Hepatocyte (in vitro differentiated cells): ENCODE measurements at regions not wholly inside any gene's neighbourhood (a gene's known extent, or its start where the extent isn't known, plus 50 kb on each side); places are given as distances from the start of the nearest gene placed in this dataset.

Experiments used
- DNase-seq: peaks from one replicate; pipeline ENCODE4 v3.0.0-alpha.2; 2016; ENCODE audit warnings: low spot score
- H2AFZ ChIP-seq: fragments of 200-600 bp; sonication (generic); 2 replicates; pipeline ENCODE4 v1.6.0; 2016; ENCODE audit warnings: antibody characterized with exemption, mild to moderate bottlenecking
- H3K27ac ChIP-seq: fragments of 200-600 bp; sonication (generic); 2 replicates; pipeline ENCODE4 v1.5.1; 2016; ENCODE audit warnings: mild to moderate bottlenecking
- H3K27me3 ChIP-seq: fragments of 200-600 bp; sonication (generic); 2 replicates; pipeline ENCODE4 v1.6.1; 2016
- H3K36me3 ChIP-seq: fragments of 200-600 bp; sonication (generic); replicated peaks from 2 replicates; pipeline ENCODE4 v1.5.1; 2016; ENCODE audit warnings: low read depth; ENCODE audit not compliant: insufficient read depth
- H3K4me1 ChIP-seq: fragments of 200-600 bp; sonication (generic); 2 replicates; pipeline ENCODE4 v1.5.1; 2016; ENCODE audit warnings: mild to moderate bottlenecking, moderate library complexity; ENCODE audit not compliant: insufficient read depth
- H3K4me2 ChIP-seq: fragments of 200-600 bp; sonication (generic); 2 replicates; pipeline ENCODE4 v1.6.0; 2016
- H3K4me3 ChIP-seq: fragments of 200-600 bp; sonication (generic); 2 replicates; pipeline ENCODE4 v1.5.1; 2016; ENCODE audit warnings: mild to moderate bottlenecking
- H3K79me2 ChIP-seq: fragments of 200-600 bp; sonication (generic); 2 replicates; pipeline ENCODE4 v1.6.0; 2017; ENCODE audit warnings: mild to moderate bottlenecking
- H3K9me2 ChIP-seq: fragments of 200-600 bp; sonication (generic); replicated peaks from 2 replicates; pipeline ENCODE4 v1.6.0; 2017; ENCODE audit warnings: mild to moderate bottlenecking; ENCODE audit not compliant: insufficient read depth
- H3K9me3 ChIP-seq: fragments of 200-600 bp; sonication (generic); 2 replicates; pipeline ENCODE4 v1.5.1; 2016; ENCODE audit warnings: low read depth, mild to moderate bottlenecking
- H4K20me1 ChIP-seq: fragments of 200-600 bp; sonication (generic); 2 replicates; pipeline ENCODE4 v1.6.0; 2016; ENCODE audit warnings: mild to moderate bottlenecking; ENCODE audit not compliant: insufficient read depth, poor library complexity, severe bottlenecking
- CTCF ChIP-seq: fragments of 200-600 bp; sonication (generic); IDR thresholded peaks from 2 replicates; pipeline ENCODE4 v1.5.1; 2016; ENCODE audit warnings: antibody characterized with exemption, mild to moderate bottlenecking; ENCODE audit not compliant: poor library complexity
- EZH2 ChIP-seq: fragments of 200-600 bp; sonication (generic); IDR thresholded peaks from 2 replicates; pipeline ENCODE4 v1.6.1; 2016; ENCODE audit warnings: antibody characterized with exemption, mild to moderate bottlenecking, borderline replicate concordance
- EZH2phosphoT487 ChIP-seq: fragments of 200-600 bp; sonication (generic); IDR thresholded peaks from one replicate; pipeline ENCODE4 v1.6.1; 2018; ENCODE audit warnings: antibody characterized with exemption, mild to moderate bottlenecking, low read depth, moderate library complexity; ENCODE audit not compliant: unreplicated experiment, severe bottlenecking
- WGBS: methylation state at CpG from one replicate; pipeline ENCODE4 v1.1.6; 2016; ENCODE audit warnings: low lambda C conversion rate; ENCODE audit errors: missing lambda C conversion rate; 5-methylcytosine and 5-hydroxymethylcytosine counted together

- no peaks in the 10 kb centered on the region for H3K27me3 ChIP-seq
- no peaks in the 10 kb centered on the region for H3K4me1 ChIP-seq
- no peaks in the 10 kb centered on the region for H3K79me2 ChIP-seq
- DNase-seq = no peak
- 48% methylated on average over 2 of the region's 2 CpGs for WGBS
- H2AFZ ChIP-seq = no peak overlapping the region
- H3K4me3 ChIP-seq = no peak overlapping the region
- no peaks in the 10 kb centered on the region for H4K20me1 ChIP-seq
- no peaks in the 10 kb centered on the region for H3K9me2 ChIP-seq
- H3K36me3 ChIP-seq = no peaks in the 10 kb centered on the region
- no peak overlapping the region for H3K4me2 ChIP-seq
- peak overlapping the region; percentile 77 for H3K27ac ChIP-seq
- H3K9me3 ChIP-seq = no peaks in the 10 kb centered on the region
- TF ChIP-seq CTCF = no peak
- TF ChIP-seq EZH2phosphoT487 = no peak
- TF ChIP-seq EZH2 = no peak
Observed at GRCh38 chr3:24615177-24615576, 120.5 kb upstream of the THRB start.

- peak; percentile 35 for DNase-seq
- H3K9me3 ChIP-seq = no peaks in the 10 kb centered on the region
- H3K27ac ChIP-seq = peak overlapping the region; percentile 77
- H3K4me2 ChIP-seq = no peak overlapping the region
- H3K27me3 ChIP-seq = no peaks in the 10 kb centered on the region
- H3K9me2 ChIP-seq = no peaks in the 10 kb centered on the region
- H4K20me1 ChIP-seq = no peaks in the 10 kb centered on the region
- no peaks in the 10 kb centered on the region for H3K36me3 ChIP-seq
- H2AFZ ChIP-seq = no peak overlapping the region
- no peaks in the 10 kb centered on the region for H3K79me2 ChIP-seq
- TF ChIP-seq EZH2phosphoT487 (no peak), EZH2 (no peak), CTCF (no peak)
- 89% methylated on average over 1 of the region's 1 CpG for WGBS
- H3K4me3 ChIP-seq = no peak overlapping the region
- H3K4me1 ChIP-seq = no peaks in the 10 kb centered on the region
Observed at GRCh38 chr3:24616110-24616829, 121.6 kb upstream of the THRB start.

GRCh38 chr3:24622138-24622537 is 127.5 kb upstream of the THRB start:
- no peaks in the 10 kb centered on the region for H3K9me3 ChIP-seq
- H3K4me2 ChIP-seq = no peak overlapping the region
- no peaks in the 10 kb centered on the region for H3K9me2 ChIP-seq
- no peaks in the 10 kb centered on the region for H4K20me1 ChIP-seq
- WGBS = 82% methylated on average over 1 of the region's 1 CpG
- TF ChIP-seq CTCF (no peak), EZH2phosphoT487 (no peak), EZH2 (no peak)
- no peaks in the 10 kb centered on the region for H3K4me1 ChIP-seq
- no peaks in the 10 kb centered on the region for H3K79me2 ChIP-seq
- H2AFZ ChIP-seq = no peak overlapping the region
- H3K27me3 ChIP-seq = no peaks in the 10 kb centered on the region
- no peak overlapping the region for H3K27ac ChIP-seq
- H3K36me3 ChIP-seq = no peaks in the 10 kb centered on the region
- no peak for DNase-seq
- no peak overlapping the region for H3K4me3 ChIP-seq
